GM21576 (cell line): ENCODE measurements at regions not wholly inside any gene's neighbourhood (a gene's known extent, or its start where the extent isn't known, plus 50 kb on each side); places are given as distances from the start of the nearest gene placed in this dataset.
"Not testable (repeated sequence)": the region's sequence is repeated elsewhere in the genome, so short reads cannot be mapped to it uniquely, and the experiment has no call there.

Experiments used
- ATAC-seq: cut with Tn5 transposase; IDR thresholded peaks from one replicate; pipeline ENCODE4 v1.9.1; 2021; ENCODE audit warnings: mild to moderate bottlenecking, moderate library complexity; ENCODE audit not compliant: unreplicated experiment

DNA sequence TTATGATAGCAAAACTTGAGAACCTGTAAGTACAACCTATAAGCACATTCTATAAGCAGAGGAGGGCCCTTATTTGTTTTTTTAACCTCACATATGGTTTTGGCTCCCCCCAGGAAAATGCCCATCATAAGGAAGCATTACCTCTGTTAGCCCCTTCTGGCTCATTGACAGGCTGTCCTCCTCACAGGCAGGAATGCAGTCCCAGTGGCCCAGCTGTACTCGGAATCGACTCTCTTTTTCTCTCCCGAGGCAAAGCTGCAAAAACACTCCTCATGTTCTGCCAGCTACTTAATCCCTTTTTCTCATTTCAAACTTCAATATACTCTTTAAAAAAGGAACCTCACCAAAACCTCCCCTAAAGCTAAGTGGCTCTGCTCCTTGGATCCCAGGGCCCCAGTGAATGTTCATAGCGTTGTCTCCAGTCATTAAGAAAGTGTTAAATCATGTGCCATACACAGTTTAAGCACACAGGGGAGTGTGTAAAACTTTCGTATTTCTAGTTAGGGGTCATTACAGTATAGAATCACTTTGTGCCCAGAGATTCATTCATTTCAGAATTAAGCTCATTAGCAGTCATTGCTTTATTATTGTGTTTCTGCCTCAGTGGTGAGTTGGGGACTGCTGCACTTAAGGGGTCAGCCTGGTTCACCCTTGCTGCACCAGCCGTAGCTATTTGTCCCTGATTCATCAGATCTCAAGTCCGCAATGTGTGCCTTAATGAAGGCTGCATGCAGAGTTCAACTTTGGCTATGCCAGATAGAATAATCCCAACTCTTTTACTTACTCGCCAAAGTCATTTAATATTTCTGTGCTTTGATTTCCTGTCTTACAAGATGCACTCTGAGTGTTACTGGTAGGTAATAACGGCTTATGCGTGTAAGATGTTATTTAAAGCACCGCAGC, 57.6 kb downstream of the JRKL start:
- ATAC-seq = no peak

DNA sequence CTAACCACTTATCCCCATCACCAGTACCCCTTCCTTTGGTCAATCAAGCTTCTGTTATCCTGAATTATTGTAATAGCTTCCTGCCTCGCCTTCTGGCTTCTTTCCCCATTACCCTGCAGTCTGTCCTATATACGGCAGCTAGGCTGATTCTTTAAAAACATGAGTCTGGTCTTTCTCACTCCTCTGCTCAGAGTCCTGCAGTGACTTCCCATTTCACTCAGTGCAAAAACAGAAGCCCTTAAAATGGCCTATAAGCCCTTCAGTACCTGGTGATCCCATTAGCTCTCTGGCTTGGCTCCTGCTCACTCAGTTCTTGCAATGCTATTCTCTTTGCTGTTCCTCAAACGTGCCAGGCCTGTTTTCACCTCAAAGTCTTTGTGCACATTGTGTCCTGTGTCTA, 58.4 kb downstream of the JRKL start:
- no peak for ATAC-seq

DNA sequence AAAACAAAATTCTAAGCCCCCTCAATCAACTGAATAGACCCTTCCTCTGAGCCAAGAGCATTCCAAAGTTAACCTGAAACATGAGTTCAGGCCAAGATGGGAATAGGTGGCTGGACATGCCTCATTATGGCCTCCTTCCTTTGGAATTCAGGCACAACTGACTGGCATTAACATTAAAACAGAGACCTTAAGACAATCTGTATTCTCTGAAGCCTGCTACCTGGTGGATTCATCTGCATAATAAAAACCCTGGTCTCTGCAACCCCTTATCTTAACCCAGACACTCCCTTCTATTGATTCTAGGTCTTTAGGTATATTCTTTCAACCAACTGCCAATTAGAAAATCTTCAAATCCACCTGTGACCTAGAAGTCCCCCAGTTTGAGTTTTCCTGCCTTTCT, 66.3 kb downstream of the JRKL start:
- no peak for ATAC-seq

GRCh38 chr11:96459751-96460150, 69.9 kb downstream of the JRKL start:
- ATAC-seq = no peak

GRCh38 chr11:96461871-96462270, 72.1 kb downstream of the JRKL start:
- ATAC-seq = no peak

GRCh38 chr11:96464700-96465307, 75.0 kb downstream of the JRKL start:
- ATAC-seq = peak; percentile 88

DNA sequence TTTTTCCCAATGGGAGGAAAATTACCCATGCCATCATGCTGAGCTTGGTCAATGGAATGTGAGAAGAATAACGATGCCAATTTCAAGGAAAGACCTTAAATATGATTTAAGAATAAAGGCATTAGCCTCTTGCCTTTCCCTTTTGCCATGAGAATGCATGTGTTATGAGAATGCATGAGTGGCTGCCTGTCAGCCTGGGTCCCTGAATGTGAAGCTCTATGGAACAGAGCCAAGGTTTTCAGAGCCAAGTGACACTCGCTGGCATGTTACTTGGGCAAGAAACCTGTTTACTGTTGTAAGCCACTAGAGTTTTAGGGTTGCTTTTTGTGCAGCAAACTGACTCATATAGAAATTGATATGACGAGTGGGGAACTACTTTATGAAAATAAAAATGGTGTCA, 75.7 kb downstream of the JRKL start:
- no peak for ATAC-seq

- ATAC-seq = no peak
Observed at GRCh38 chr11:96466607-96467006, 76.8 kb downstream of the JRKL start.

GRCh38 chr11:96469776-96470175, 80.0 kb downstream of the JRKL start:
- ATAC-seq = no peak

- ATAC-seq = no peak
Observed at GRCh38 chr11:96470521-96470920, 80.7 kb downstream of the JRKL start.

DNA sequence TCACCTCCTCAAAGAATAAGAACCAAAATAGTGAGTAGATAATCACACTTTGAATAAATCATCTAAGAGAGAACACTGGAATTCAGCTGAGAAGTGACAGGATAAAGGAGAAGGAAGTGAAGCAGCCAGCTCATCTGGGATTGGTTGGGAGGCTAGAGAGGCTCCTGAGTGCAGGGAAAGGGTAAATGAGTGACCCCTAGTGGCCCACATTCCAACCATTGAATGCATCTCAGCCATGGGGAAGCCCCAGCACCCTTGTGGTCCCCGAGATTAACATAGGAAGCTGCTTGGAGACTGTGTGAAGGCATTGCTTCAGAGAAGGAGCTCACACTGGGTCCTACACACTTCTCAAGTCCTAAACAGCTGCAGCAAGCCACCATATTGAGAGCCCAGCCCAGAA, 82.3 kb downstream of the JRKL start:
- peak; percentile 89 for ATAC-seq

DNA sequence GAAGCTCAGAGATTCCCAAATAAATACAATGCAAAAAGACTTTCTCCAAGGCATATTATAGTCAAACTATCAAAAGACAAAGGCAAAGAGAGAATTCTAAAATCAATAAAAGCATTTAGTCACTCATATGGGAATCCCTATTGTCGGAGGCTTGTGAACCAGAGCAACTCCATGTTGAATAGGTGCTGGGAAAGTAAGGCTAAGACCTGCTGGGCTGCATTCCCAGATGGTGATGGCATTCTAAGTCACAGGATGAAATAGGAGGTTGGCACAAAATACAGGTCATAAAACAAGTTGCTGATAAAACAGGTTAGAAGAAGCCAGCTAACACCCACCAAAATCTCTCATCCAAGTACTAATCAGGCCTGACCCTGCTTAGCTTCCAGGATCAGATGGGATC, 84.5 kb downstream of the JRKL start:
- ATAC-seq = no peak

DNA sequence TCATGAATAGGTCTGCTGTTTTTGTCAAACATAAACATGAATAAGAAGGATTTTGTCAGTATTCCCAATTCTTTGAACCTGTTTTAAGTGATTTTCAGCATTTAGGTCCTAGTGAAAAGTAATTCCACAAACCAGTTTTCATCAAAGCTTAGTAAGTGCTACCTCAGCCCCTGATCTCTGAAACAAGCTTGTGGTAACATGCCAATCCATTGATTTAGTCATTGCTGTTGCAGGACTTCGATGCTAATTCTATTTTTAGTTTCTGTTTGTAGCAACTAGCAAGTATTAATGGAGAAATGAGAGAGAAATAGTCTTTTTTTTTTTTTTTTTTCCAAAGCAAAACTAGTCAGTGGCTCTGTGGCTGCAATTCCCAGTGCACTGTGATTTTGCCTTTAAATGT, 91.4 kb downstream of the JRKL start:
- no peak for ATAC-seq

DNA sequence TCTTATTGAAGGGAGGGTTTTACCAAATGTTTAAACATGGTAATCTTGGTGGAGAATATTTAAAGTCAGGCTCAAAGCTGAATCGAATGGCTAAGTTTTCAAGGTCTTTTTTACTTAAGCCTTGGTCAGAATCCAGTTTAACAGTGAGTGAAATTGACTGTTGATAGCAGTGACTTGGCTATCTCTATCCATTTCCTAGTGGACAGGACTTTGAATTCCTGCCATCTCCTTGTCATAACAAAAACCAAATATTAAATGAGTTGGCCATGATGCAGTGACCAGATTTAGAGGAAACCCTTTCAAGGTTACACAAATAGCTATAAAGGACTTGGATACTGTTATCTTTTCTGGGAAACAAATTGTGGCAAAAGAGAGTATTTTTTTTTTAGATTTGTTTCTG, 92.0 kb downstream of the JRKL start:
- ATAC-seq = no peak

DNA sequence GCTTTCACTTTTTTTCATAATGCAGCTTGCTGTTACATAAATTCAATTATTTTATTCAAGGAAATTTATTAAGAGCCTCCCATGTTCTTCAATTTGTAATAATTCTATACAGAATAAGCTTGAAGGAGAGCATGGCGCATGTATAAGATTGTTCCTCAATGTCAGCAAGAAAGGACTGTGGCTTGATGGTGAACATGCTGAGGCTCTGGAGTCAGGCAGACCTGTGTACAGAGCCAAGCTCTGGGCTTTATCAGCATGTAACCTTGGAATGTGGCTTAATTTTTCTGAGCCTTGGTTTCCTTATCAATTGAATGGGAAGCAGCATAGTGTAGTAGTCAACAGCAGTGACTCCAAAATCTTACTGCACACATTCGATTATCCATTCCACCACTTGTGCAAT, 92.4 kb downstream of the JRKL start:
- ATAC-seq = no peak

- ATAC-seq = no peak
Observed at GRCh38 chr11:96483374-96483955, 93.7 kb downstream of the JRKL start.

DNA sequence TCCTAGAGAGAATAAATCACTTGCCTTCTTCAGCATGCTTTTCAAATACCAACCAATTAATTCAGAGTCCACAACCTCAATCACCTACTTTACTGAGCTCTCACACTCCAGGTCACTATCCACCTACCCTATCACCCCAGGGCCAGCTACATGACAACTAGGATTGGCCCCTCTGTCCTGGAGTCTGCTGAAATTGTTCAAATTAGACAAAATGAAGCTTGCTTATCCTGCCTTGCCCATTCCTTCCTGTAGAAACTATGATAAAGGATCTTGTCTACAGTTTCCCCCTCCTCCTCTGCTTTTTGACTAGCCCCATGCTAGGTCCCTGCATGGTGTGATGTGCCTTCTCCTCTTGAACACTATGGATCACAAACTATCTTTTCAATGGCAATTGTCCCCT, 94.5 kb downstream of the JRKL start:
- ATAC-seq = no peak

DNA sequence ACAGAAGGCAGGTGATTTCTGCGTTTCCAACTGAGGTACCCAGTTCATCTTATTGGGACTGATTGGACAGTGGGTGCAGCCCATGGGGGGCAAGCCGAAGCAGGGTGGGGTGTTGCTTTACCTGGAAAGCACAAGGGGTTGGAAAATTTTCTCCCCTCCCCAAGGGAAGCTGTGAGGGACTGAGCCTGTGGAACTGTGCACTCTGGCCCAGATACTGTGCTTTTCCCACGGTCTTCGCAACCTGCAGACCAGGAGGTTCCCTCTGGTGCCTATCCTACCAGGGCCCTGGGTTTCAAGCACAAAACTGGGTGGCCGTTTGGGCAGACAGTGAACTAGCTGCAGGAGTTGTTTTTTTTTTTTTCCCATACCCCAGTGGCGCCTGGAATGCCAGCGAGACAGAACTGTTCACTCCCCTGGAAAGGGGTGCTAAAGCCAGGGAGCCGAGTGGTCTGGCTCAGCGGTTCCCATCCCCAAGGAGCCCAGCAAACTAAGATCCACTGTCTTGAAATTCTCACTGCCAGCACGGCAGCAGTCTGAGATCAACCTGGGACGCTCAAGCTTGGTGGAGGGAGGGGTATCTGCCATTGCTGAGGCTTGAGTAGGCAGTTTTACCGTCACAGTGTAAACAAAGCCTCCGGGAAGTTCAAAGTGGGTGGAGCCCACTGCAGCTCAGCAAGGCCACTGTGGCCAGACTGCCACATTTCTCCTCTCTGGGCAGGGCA, 97.2 kb downstream of the JRKL start:
- ATAC-seq = no peak

- ATAC-seq = not testable (repeated sequence)
Observed at GRCh38 chr11:96488911-96489310, 99.1 kb downstream of the JRKL start.

DNA sequence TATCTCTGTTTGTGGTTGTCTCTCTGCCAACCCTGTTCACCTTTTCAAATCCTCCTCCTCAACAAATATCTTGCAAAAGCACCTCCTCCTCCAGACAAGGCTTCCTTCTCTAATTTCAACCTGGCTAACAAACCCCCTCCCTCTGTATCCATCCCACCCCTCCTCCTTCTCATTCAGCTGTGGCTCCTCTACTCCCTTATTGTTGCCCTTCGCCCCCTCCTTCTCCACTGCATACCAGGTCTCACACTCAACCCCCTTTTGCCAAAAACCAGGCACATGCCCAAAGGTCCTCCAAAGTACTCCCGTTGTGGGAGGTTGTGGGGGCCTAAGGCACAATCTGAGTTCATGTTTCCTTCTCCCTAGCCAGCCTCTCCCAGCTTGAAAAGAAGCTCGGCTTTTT, 110.6 kb downstream of the JRKL start:
- ATAC-seq = no peak

- ATAC-seq = no peak
Observed at GRCh38 chr11:96506041-96506440, 116.2 kb downstream of the JRKL start.

GRCh38 chr11:96506953-96507354, 117.1 kb downstream of the JRKL start:
- ATAC-seq = no peak
